HG03521 (cell line): ENCODE measurements at regions not wholly inside any gene's neighbourhood (a gene's known extent, or its start where the extent isn't known, plus 50 kb on each side); places are given as distances from the start of the nearest gene placed in this dataset.
"Not testable (repeated sequence)": the region's sequence is repeated elsewhere in the genome, so short reads cannot be mapped to it uniquely, and the experiment has no call there.

Source experiments
- ATAC-seq: cut with Tn5 transposase; IDR thresholded peaks from one replicate; pipeline ENCODE4 v1.9.1; 2021; ENCODE audit warnings: mild to moderate bottlenecking, moderate library complexity; ENCODE audit not compliant: unreplicated experiment

GRCh38 chr3:26256224-26256623 lies 366.3 kb upstream of the LRRC3B start:
- no peak for ATAC-seq

GRCh38 chr3:26259176-26259575 lies 363.4 kb upstream of the LRRC3B start:
- no peak for ATAC-seq

GRCh38 chr3:26260139-26260538 lies 362.4 kb upstream of the LRRC3B start:
- ATAC-seq = no peak

- no peak for ATAC-seq
These were observed 357.9 kb upstream of the LRRC3B start for GRCh38 chr3:26264708-26265107.

GRCh38 chr3:26271848-26272247 lies 350.7 kb upstream of the LRRC3B start:
- ATAC-seq = no peak

- ATAC-seq = no peak
These were observed 349.4 kb upstream of the LRRC3B start for GRCh38 chr3:26273196-26273595.

GRCh38 chr3:26279091-26279490 lies 343.5 kb upstream of the LRRC3B start:
- ATAC-seq = no peak

- ATAC-seq = no peak
These were observed 342.1 kb upstream of the LRRC3B start for GRCh38 chr3:26280517-26280916.

- ATAC-seq = no peak
These were observed 341.1 kb upstream of the LRRC3B start for GRCh38 chr3:26281284-26281985.

- ATAC-seq = not testable (repeated sequence)
These were observed 338.1 kb upstream of the LRRC3B start for GRCh38 chr3:26284503-26284902.

- ATAC-seq = no peak
These were observed 330.7 kb upstream of the LRRC3B start for GRCh38 chr3:26291840-26292239.

- no peak for ATAC-seq
These were observed 329.8 kb upstream of the LRRC3B start for GRCh38 chr3:26292780-26293179.

- no peak for ATAC-seq
These were observed 329.2 kb upstream of the LRRC3B start for GRCh38 chr3:26293329-26293844.

- ATAC-seq = no peak
These were observed 315.4 kb upstream of the LRRC3B start for GRCh38 chr3:26307192-26307591.

- ATAC-seq = no peak
These were observed 314.8 kb upstream of the LRRC3B start for GRCh38 chr3:26307787-26308186.

GRCh38 chr3:26308454-26308853 lies 314.1 kb upstream of the LRRC3B start:
- no peak for ATAC-seq

GRCh38 chr3:26309536-26309935 lies 313.0 kb upstream of the LRRC3B start:
- not testable (repeated sequence) for ATAC-seq

GRCh38 chr3:26312816-26313215 lies 309.8 kb upstream of the LRRC3B start:
- no peak for ATAC-seq

- no peak for ATAC-seq
These were observed 306.1 kb upstream of the LRRC3B start for GRCh38 chr3:26316472-26316871.

- ATAC-seq = not testable (repeated sequence)
These were observed 298.8 kb upstream of the LRRC3B start for GRCh38 chr3:26323741-26324140.

- no peak for ATAC-seq
These were observed 282.6 kb upstream of the LRRC3B start for GRCh38 chr3:26340001-26340400.

- ATAC-seq = no peak
These were observed 278.9 kb upstream of the LRRC3B start for GRCh38 chr3:26343647-26344046.

GRCh38 chr3:26345613-26346012 lies 277.0 kb upstream of the LRRC3B start:
- no peak for ATAC-seq
